Activated T-helper 17 cell treated with anti-CD3 and anti-CD28 coated beads, Interleukin-2, amount 50 U/mL, for 72 hours (primary cell): ENCODE measurements at regions not wholly inside any gene's neighbourhood (a gene's known extent, or its start where the extent isn't known, plus 50 kb on each side); places are given as distances from the start of the nearest gene placed in this dataset.
"Not testable (repeated sequence)": the region's sequence is repeated elsewhere in the genome, so short reads cannot be mapped to it uniquely, and the experiment has no call there.

Source experiments
- ATAC-seq: fragments of 150-1000 bp; cut with Tn5 transposase; replicated peaks from 2 replicates; pipeline ENCODE4 v1.10.0; 2021; ENCODE audit warnings: mild to moderate bottlenecking, moderate library complexity
- H3K27ac Mint-ChIP-seq: one replicate; pipeline ENCODE4 v1.8.0; 2022; ENCODE audit warnings: mixed read lengths
- H3K27me3 Mint-ChIP-seq: one replicate; pipeline ENCODE4 v1.8.0; 2022; ENCODE audit warnings: mixed read lengths
- H3K36me3 Mint-ChIP-seq: one replicate; pipeline ENCODE4 v1.8.0; 2022; ENCODE audit warnings: low read depth, mild to moderate bottlenecking, mixed read lengths
- H3K4me1 Mint-ChIP-seq: one replicate; pipeline ENCODE4 v1.8.0; 2022; ENCODE audit warnings: mixed read lengths
- H3K4me3 Mint-ChIP-seq: one replicate; pipeline ENCODE4 v1.8.0; 2022; ENCODE audit warnings: mild to moderate bottlenecking, mixed read lengths
- H3K9me3 Mint-ChIP-seq: one replicate; pipeline ENCODE4 v1.8.0; 2022; ENCODE audit warnings: mixed read lengths

GRCh38 chr13:79626924-79627323, 146.0 kb downstream of the NDFIP2 start:
- no peak for ATAC-seq
- peaks cover 3% of the 10 kb centered on the region for H3K9me3 Mint-ChIP-seq
- H3K27me3 Mint-ChIP-seq: peaks cover 17% of the 10 kb centered on the region
- H3K4me1 Mint-ChIP-seq: peaks cover 3% of the 10 kb centered on the region
- H3K4me3 Mint-ChIP-seq: no peak overlapping the region
- no peaks in the 10 kb centered on the region for H3K36me3 Mint-ChIP-seq
- no peak overlapping the region for H3K27ac Mint-ChIP-seq

DNA sequence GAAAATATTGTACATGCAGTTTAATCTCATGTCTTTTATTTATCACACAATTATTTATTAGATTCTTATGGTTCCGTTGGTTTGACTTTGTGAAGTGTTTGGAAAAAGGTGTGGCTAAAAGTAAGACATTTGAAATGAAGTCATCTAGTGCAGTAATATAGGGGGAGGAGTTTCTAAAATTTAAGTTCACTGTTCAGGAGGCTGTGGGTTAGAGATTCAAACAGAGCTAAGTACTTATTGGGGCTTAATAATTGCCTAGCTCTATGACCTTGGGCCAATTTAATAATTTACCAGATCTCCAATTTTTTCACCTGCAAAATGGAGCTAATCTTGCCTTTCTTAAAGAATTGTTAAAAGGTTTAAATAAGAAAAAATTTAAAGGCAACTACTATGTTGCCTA, 144.6 kb downstream of the NDFIP2 start:
- Mint-ChIP-seq H3K27ac (no peak overlapping the region), H3K36me3 (no peaks in the 10 kb centered on the region), H3K9me3 (no peaks in the 10 kb centered on the region), H3K27me3 (peaks cover 16% of the 10 kb centered on the region), H3K4me1 (no peaks in the 10 kb centered on the region), H3K4me3 (no peak overlapping the region)
- ATAC-seq: no peak

DNA sequence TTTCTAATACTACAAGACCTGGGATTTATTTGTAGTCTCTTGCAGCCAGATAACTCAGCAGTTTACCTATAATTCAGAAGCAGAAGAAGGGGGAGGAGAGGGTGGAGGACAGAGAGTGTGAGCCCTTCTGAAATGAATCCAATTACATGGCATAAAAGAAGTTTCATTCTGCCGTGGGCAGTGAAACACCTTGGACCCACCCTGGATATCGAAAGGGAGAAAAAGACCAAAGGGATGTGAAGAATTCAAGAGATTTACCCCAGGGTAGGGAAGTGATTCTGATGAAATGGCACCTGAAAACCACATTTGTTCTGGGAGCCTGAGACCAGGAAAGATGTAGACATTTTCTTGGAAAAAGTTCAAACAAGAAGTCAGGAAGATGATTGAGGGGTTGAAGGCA, 140.9 kb downstream of the NDFIP2 start:
- no peaks in the 10 kb centered on the region for H3K36me3 Mint-ChIP-seq
- no peaks in the 10 kb centered on the region for H3K4me1 Mint-ChIP-seq
- peaks cover 35% of the 10 kb centered on the region for H3K27me3 Mint-ChIP-seq
- no peaks in the 10 kb centered on the region for H3K9me3 Mint-ChIP-seq
- no peak for ATAC-seq
- H3K27ac Mint-ChIP-seq: no peak overlapping the region
- H3K4me3 Mint-ChIP-seq: no peak overlapping the region

GRCh38 chr13:79621449-79621848, 140.5 kb downstream of the NDFIP2 start:
- H3K4me1 Mint-ChIP-seq: no peaks in the 10 kb centered on the region
- H3K9me3 Mint-ChIP-seq: no peaks in the 10 kb centered on the region
- H3K36me3 Mint-ChIP-seq: no peaks in the 10 kb centered on the region
- no peak overlapping the region for H3K4me3 Mint-ChIP-seq
- peaks cover 35% of the 10 kb centered on the region for H3K27me3 Mint-ChIP-seq
- no peak for ATAC-seq
- no peak overlapping the region for H3K27ac Mint-ChIP-seq

GRCh38 chr13:79614250-79614918, 133.4 kb downstream of the NDFIP2 start:
- Mint-ChIP-seq H3K27ac (no peak overlapping the region), H3K36me3 (no peaks in the 10 kb centered on the region), H3K27me3 (peaks cover 31% of the 10 kb centered on the region), H3K4me1 (no peaks in the 10 kb centered on the region), H3K9me3 (no peaks in the 10 kb centered on the region), H3K4me3 (no peak overlapping the region)
- ATAC-seq: no peak

DNA sequence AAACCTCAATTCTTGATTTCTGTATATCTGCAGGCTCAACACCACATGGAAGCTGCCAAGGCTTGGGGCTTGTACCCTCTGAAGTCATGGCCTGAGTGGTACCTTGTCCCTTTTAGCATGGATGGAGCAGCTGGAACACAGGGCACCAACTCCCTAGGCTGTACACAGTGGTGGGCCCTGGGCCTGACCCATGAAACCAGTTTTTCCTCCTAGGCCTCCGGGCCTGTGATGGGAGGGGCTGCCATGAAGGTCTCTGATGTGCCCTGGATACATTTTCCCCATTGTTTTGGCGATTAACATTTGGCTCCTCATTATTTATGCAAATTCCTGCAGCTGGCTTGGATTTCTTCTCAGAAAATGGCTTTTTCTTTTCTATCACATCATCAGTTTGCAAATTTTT, 131.6 kb downstream of the NDFIP2 start:
- Mint-ChIP-seq H3K4me3 (no peak overlapping the region), H3K4me1 (no peaks in the 10 kb centered on the region), H3K9me3 (no peaks in the 10 kb centered on the region), H3K27me3 (peaks cover 26% of the 10 kb centered on the region), H3K27ac (no peak overlapping the region), H3K36me3 (no peaks in the 10 kb centered on the region)
- ATAC-seq: no peak

DNA sequence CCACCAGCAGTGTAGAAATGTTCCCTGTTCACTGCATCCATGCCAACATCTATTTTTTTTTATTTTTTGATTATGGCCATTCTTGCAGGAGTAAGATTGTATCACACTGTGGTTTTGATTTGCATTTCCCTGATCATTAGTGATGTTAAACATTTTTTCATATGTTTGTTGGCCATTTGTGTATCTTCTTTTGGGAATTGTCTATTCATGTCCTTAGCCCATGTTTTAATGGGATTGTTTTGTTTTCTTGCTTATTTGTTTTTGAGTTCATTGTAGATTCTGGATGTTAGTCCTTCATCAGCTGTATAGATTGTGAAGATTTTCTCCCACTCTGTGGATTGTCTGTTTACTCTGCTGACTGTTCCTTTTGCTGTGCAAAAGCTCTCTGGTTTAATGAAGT, 126.9 kb downstream of the NDFIP2 start:
- not testable (repeated sequence) for H3K4me3 Mint-ChIP-seq, H3K27ac Mint-ChIP-seq, H3K36me3 Mint-ChIP-seq, H3K4me1 Mint-ChIP-seq, ATAC-seq, H3K9me3 Mint-ChIP-seq
- peaks cover 16% of the 10 kb centered on the region for H3K27me3 Mint-ChIP-seq
